Progenitor cell of endocrine pancreas (in vitro differentiated cells): ENCODE measurements at regions not wholly inside any gene's neighbourhood (a gene's known extent, or its start where the extent isn't known, plus 50 kb on each side); places are given as distances from the start of the nearest gene placed in this dataset.

Source experiments
- DNase-seq: peaks from one replicate; pipeline ENCODE4 v3.0.0; 2021; ENCODE audit warnings: low spot score; ENCODE audit not compliant: unreplicated experiment
- H3K27ac Mint-ChIP-seq: 2 replicates; pipeline ENCODE4 v1.8.0; 2021; ENCODE audit warnings: mild to moderate bottlenecking, moderate library complexity, mixed read lengths
- H3K27me3 Mint-ChIP-seq: 2 replicates; pipeline ENCODE4 v1.8.0; 2021; ENCODE audit warnings: mixed read lengths
- H3K36me3 Mint-ChIP-seq: 2 replicates; pipeline ENCODE4 v1.8.0; 2022; ENCODE audit warnings: mixed read lengths; ENCODE audit not compliant: insufficient read depth
- H3K4me1 Mint-ChIP-seq: 2 replicates; pipeline ENCODE4 v1.8.0; 2021; ENCODE audit warnings: low read depth, mixed read lengths
- H3K4me3 Mint-ChIP-seq: 2 replicates; pipeline ENCODE4 v1.8.0; 2021; ENCODE audit warnings: low read depth, mild to moderate bottlenecking, moderate library complexity, mixed read lengths
- H3K9me3 Mint-ChIP-seq: 2 replicates; pipeline ENCODE4 v1.8.0; 2021; ENCODE audit warnings: low read depth, mixed read lengths
- TF ChIP-seq, protein P1 (sequence below): fragments of 200-600 bp; sonication (generic); IDR thresholded peaks from one replicate; pipeline ENCODE4 v1.5.0; 2021; ENCODE audit warnings: antibody characterized with exemption, mild to moderate bottlenecking; ENCODE audit not compliant: unreplicated experiment

DNA sequence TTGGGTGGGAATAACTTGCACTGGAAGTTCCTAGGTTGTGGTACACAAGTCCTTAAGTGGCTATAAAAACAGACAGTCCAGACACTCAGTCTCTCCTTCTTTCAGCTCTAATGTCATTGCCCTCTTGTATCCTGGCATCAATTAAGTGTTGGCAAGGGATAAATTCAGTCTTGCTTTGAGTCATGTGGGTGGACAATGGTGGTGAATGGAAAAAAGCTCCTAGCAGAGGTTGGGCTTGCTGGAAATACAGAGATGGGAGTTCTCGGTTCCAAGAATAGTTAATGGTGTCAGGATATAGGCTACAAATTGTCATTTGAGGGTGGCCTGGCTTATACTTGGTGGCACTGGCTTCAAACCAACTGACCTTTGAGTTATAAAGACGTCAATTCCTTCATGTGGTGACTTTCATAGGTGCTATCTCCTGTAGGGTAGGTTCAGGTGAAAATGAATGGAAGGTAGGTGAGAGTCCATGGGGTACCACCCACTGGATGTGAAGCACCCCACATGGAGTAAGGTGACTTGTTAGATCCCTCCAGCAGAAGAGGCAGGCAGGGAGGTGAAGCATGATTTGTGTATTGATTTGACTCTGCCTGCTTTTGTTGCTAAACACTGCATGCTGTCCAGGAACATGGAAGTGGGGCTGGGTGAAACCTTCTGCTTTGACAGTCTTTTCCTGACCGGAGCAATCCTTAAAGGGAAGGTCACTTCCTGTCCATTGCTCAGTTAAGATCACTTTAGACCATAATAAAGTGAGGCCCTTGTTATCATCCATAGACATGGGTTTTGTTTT, 102.0 kb downstream of the LACC1 start:
- peaks cover 25% of the 10 kb centered on the region for H3K4me1 Mint-ChIP-seq
- no peak overlapping the region for H3K27ac Mint-ChIP-seq
- H3K27me3 Mint-ChIP-seq = peaks cover 4% of the 10 kb centered on the region
- no peaks in the 10 kb centered on the region for H3K9me3 Mint-ChIP-seq
- H3K36me3 Mint-ChIP-seq = no peaks in the 10 kb centered on the region
- DNase-seq = no peak
- no peak overlapping the region for H3K4me3 Mint-ChIP-seq
- TF ChIP-seq, protein P1, sequence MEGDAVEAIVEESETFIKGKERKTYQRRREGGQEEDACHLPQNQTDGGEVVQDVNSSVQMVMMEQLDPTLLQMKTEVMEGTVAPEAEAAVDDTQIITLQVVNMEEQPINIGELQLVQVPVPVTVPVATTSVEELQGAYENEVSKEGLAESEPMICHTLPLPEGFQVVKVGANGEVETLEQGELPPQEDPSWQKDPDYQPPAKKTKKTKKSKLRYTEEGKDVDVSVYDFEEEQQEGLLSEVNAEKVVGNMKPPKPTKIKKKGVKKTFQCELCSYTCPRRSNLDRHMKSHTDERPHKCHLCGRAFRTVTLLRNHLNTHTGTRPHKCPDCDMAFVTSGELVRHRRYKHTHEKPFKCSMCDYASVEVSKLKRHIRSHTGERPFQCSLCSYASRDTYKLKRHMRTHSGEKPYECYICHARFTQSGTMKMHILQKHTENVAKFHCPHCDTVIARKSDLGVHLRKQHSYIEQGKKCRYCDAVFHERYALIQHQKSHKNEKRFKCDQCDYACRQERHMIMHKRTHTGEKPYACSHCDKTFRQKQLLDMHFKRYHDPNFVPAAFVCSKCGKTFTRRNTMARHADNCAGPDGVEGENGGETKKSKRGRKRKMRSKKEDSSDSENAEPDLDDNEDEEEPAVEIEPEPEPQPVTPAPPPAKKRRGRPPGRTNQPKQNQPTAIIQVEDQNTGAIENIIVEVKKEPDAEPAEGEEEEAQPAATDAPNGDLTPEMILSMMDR = no peak

DNA sequence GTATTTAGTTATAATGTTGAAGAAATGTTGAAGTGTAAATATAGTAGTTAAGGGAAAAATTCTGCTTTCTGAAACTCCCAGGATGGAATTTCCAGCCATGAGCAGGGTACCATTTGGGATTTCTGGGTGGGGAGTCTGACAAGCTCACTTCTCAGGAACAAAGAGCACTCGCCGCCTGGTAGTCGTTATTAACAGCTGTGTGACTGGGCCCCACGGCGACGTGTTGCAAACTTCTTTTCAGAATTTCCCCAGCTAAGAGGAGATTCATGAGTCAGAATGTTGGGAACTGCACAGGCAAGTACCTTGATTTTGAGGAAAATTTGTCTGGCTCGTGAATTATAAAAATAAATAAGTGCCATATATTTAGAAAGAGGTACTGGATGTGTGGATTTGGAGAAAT, 103.7 kb downstream of the LACC1 start:
- Mint-ChIP-seq H3K36me3 (no peaks in the 10 kb centered on the region), H3K4me3 (no peak overlapping the region), H3K27me3 (no peaks in the 10 kb centered on the region), H3K9me3 (no peaks in the 10 kb centered on the region), H3K27ac (no peak overlapping the region), H3K4me1 (peaks cover 26% of the 10 kb centered on the region)
- TF ChIP-seq, protein P1 = no peak
- no peak for DNase-seq

GRCh38 chr13:43984292-43984691, 104.6 kb downstream of the LACC1 start:
- no peak for DNase-seq
- Mint-ChIP-seq H3K27ac (no peak overlapping the region), H3K4me3 (no peak overlapping the region), H3K36me3 (no peaks in the 10 kb centered on the region), H3K4me1 (peaks cover 26% of the 10 kb centered on the region), H3K9me3 (no peaks in the 10 kb centered on the region), H3K27me3 (no peaks in the 10 kb centered on the region)
- TF ChIP-seq, protein P1 = no peak

DNA sequence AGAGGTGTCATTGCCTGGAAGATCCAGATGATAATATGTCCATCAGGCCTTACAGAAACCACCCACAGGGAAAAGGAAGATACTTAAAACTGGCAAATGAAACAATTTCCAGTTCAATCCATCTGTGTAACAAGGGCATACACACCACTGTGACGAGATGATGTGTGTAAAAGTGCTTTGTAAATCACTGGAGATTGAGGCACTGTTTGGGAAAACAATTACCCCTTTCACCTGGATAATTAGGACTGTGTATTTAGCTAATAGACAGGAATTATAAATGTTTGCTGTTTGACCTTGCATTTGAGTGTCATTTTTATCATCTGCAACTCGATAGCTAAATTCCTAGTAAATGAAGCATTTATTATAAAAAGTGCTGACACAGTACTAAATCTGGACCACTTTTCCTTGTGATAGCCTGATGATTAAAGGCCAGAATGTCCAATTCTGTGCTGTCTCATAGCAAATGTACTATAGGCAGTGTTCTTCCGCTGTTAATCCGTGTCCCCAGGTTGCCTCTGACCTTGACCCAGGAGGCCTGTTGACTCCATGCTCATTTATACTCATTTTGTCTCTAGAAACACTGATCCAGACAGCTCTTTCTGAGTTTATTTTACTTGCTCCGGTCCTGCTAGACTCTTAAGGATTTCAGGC, 105.8 kb downstream of the LACC1 start:
- TF ChIP-seq, protein P1 = no peak
- peaks cover 30% of the 10 kb centered on the region for H3K4me1 Mint-ChIP-seq
- H3K27ac Mint-ChIP-seq = peak overlapping the region; percentile 9

GRCh38 chr13:43986421-43986981, 106.8 kb downstream of the LACC1 start:
- TF ChIP-seq, protein P1 = no peak
- DNase-seq = no peak
- Mint-ChIP-seq H3K36me3 (no peaks in the 10 kb centered on the region), H3K4me1 (peaks cover 37% of the 10 kb centered on the region), H3K9me3 (no peaks in the 10 kb centered on the region), H3K27ac (peak overlapping the region; percentile 12), H3K4me3 (no peak overlapping the region), H3K27me3 (peaks cover 3% of the 10 kb centered on the region)

More for the DNA sequence above, 105.8 kb downstream of the LACC1 start:
- H3K27me3 Mint-ChIP-seq = peaks cover 3% of the 10 kb centered on the region
- no peaks in the 10 kb centered on the region for H3K36me3 Mint-ChIP-seq
- no peak overlapping the region for H3K4me3 Mint-ChIP-seq
- no peaks in the 10 kb centered on the region for H3K9me3 Mint-ChIP-seq
- no peak for DNase-seq
